Stimulated activated CD8-positive, alpha-beta memory T cell treated with anti-CD3 and anti-CD28 coated beads, Interleukin-4, amount 100 ng/mL, for 1 hour (primary cell): ENCODE measurements at regions not wholly inside any gene's neighbourhood (a gene's known extent, or its start where the extent isn't known, plus 50 kb on each side); places are given as distances from the start of the nearest gene placed in this dataset.

Experiments
- DNase-seq, 2 donors: peaks; one replicate each; pipeline ENCODE4 v3.0.0-alpha.2; 2020; ENCODE audit warnings: low read depth in 2 of 2, low spot score in 1 of 2

DNA sequence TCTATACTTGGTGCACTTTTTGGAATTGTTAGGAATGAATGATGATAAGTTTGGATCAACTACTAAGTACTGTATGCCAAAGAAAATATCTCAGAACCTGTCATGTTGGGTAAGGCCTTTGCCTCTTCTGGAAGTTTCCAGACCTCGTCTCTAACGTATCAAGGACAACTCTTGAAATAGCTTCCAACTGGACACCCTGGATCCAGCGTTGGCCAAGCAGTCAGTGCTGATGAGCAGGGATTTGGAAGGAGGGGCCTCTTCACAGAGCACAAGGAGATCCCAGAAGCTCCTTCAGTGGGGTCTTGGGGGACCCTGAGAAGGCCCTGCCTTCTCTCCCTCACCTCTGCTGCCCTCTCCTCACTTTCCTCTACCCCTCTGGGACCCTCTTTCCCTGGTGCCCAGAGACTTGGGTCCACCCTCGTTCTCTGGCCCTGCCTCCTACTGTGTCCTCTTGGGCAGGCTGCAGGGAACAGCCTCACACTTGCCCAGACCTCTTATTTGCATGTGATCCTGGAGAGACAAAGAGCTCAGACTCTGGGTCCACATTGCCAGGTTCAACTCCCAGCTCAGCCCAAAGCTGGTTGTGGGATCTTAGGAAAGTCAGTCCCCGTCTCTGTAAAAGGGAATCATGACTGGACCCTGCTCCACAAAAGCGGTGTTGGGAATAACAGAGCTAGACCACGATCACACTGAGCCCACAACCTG is 145.8 kb downstream of the COL6A3 start:
- DNase-seq = no peak

GRCh38 chr2:237269138-237269875 is 144.7 kb downstream of the COL6A3 start:
- no peak for DNase-seq

- DNase-seq = no peak
These were observed 143.4 kb downstream of the COL6A3 start for GRCh38 chr2:237270520-237270919.

DNA sequence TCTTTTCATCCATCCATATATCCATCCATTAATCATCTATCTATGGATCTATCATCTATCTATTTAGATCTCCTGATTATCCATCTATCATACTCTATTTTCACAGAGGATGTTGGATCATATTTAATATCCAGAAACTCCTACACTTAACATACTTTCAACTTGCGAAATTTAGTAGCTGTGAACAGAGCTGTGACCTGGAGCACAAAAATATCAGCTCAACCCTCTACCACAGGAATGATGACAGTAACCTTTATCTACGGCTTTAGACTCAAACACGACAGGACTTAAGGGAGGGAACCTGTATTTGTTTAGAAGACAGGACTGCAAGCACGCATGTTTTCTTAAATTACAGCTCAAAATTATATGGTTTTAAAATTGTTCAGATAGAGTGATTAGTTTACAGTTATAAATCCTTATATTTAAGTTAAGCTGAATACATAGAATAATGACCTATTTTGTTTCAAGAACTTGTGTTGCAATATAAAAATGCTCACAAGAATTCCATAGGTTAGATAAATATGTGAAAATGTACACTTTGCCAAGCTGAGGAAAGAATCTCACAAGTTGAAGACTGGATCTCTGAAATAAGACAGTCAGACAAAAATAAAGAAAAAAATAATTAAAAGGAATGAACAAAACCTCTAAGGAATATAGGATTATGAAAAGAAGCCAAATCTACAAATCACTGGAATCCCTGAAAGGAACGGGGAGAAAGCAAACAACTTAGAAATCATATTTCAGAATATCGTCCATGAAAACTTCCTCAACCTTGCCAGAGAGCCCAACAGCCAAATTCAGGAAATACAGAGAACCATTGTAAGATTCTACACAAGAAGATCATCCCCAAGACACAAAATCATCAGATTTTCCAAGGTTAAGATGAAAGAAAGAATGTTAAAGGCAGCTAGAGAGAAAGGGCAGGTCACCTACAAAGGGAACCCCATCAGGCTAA is 142.0 kb downstream of the COL6A3 start:
- no peak for DNase-seq
